Mesenchymal stem cell (in vitro differentiated cells and primary cell): ENCODE measurements at regions not wholly inside any gene's neighbourhood (a gene's known extent, or its start where the extent isn't known, plus 50 kb on each side); places are given as distances from the start of the nearest gene placed in this dataset.

Experiments used
- DNase-seq: peaks from one replicate; pipeline ENCODE4 v3.0.0-alpha.2; 2013
- H2AFZ ChIP-seq: one replicate; pipeline ENCODE4 v1.6.1; 2013; ENCODE audit warnings: low read depth, mild to moderate bottlenecking, control low read depth, inconsistent platforms, low read length, moderate library complexity
- H2AK5ac ChIP-seq: 2 replicates; pipeline ENCODE4 v1.6.1; 2013; ENCODE audit warnings: low read length, moderate library complexity, mild to moderate bottlenecking, inconsistent platforms; ENCODE audit not compliant: severe bottlenecking
- H2BK120ac ChIP-seq: one replicate; pipeline ENCODE4 v1.6.1; 2013; ENCODE audit warnings: low read depth, mild to moderate bottlenecking, inconsistent platforms, low read length, moderate library complexity
- H2BK12ac ChIP-seq, 2 experiments: one replicate each; pipeline ENCODE4 v1.6.1; 2013; ENCODE audit warnings: inconsistent platforms in 2 of 2, low read length in 2 of 2, mild to moderate bottlenecking in 2 of 2, moderate library complexity in 2 of 2, control low read depth in 1 of 2
- H2BK15ac ChIP-seq: one replicate; pipeline ENCODE4 v1.6.1; 2013; ENCODE audit warnings: mild to moderate bottlenecking, low read depth, inconsistent platforms; ENCODE audit not compliant: poor library complexity, severe bottlenecking
- H2BK5ac ChIP-seq: 2 replicates; pipeline ENCODE4 v1.6.1; 2013; ENCODE audit warnings: low read depth, mild to moderate bottlenecking, low read length, control low read depth, inconsistent platforms; ENCODE audit not compliant: poor library complexity, severe bottlenecking
- H3K14ac ChIP-seq, 2 experiments: one replicate each; pipeline ENCODE4 v1.6.1; 2013; ENCODE audit warnings: inconsistent platforms in 2 of 2, low read length in 2 of 2, control low read depth in 1 of 2, mild to moderate bottlenecking in 1 of 2, moderate library complexity in 1 of 2
- H3K18ac ChIP-seq, 2 experiments: one replicate each; pipeline ENCODE4 v1.6.1; 2013; ENCODE audit warnings: inconsistent platforms in 2 of 2, low read length in 2 of 2, control low read depth in 1 of 2, low read depth in 1 of 2, mild to moderate bottlenecking in 1 of 2
- H3K23ac ChIP-seq, 2 experiments: one replicate each; pipeline ENCODE4 v1.6.1; 2013; ENCODE audit warnings: inconsistent platforms in 2 of 2, low read length in 2 of 2, mild to moderate bottlenecking in 2 of 2, moderate library complexity in 2 of 2, control low read depth in 1 of 2
- H3K27ac ChIP-seq: 2 replicates; pipeline ENCODE4 v1.5.1; 2013; ENCODE audit warnings: mild to moderate bottlenecking, moderate library complexity, low read length, control low read depth, inconsistent platforms; ENCODE audit not compliant: poor library complexity, severe bottlenecking
- H3K27me3 ChIP-seq, 2 experiments: 2 replicates each; pipeline versions ENCODE4 v1.6.1 to v1.7.0; 2013; ENCODE audit warnings: low read length in 2 of 2, mild to moderate bottlenecking in 2 of 2, moderate library complexity in 2 of 2, control low read depth in 1 of 2, inconsistent platforms in 1 of 2; ENCODE audit not compliant: control insufficient read depth in 1 of 2, insufficient read depth in 1 of 2
- H3K36me3 ChIP-seq, 2 experiments: 2 replicates each; pipeline versions ENCODE4 v1.6.1 to v1.7.0; 2013; ENCODE audit warnings: low read length in 2 of 2, control low read depth in 1 of 2, inconsistent platforms in 1 of 2, low read depth in 1 of 2, mild to moderate bottlenecking in 1 of 2; ENCODE audit not compliant: insufficient read depth in 2 of 2, control insufficient read depth in 1 of 2
- H3K4ac ChIP-seq, 2 experiments: one replicate each; pipeline ENCODE4 v1.6.1; 2013; ENCODE audit warnings: inconsistent platforms in 2 of 2, low read length in 2 of 2, mild to moderate bottlenecking in 2 of 2, moderate library complexity in 2 of 2, control low read depth in 1 of 2, low read depth in 1 of 2
- H3K4me1 ChIP-seq: 2 replicates; pipeline ENCODE4 v1.6.1; 2013; ENCODE audit warnings: low read depth, low read length, control low read depth; ENCODE audit not compliant: control insufficient read depth, insufficient read depth
- H3K4me2 ChIP-seq: 2 replicates; pipeline ENCODE4 v1.6.1; 2013; ENCODE audit warnings: low read length, mild to moderate bottlenecking, inconsistent platforms; ENCODE audit not compliant: poor library complexity, severe bottlenecking
- H3K4me3 ChIP-seq, 2 experiments: 2 replicates each; pipeline versions ENCODE4 v1.5.1 to v1.7.0; 2013; ENCODE audit warnings: low read length in 2 of 2, mild to moderate bottlenecking in 2 of 2, control low read depth in 1 of 2, low read depth in 1 of 2; ENCODE audit not compliant: insufficient read depth in 1 of 2
- H3K79me1 ChIP-seq: replicated peaks from 2 replicates; pipeline ENCODE4 v1.6.1; 2013; ENCODE audit warnings: mild to moderate bottlenecking, control low read depth, low read length, inconsistent platforms; ENCODE audit not compliant: poor library complexity, severe bottlenecking
- H3K9ac ChIP-seq: 2 replicates; pipeline ENCODE4 v1.7.0; 2013; ENCODE audit warnings: mild to moderate bottlenecking, low read length, moderate library complexity
- H3K9me3 ChIP-seq: 2 replicates; pipeline ENCODE4 v1.7.0; 2013; ENCODE audit warnings: mild to moderate bottlenecking, low read length; ENCODE audit not compliant: control insufficient read depth
- H4K8ac ChIP-seq: one replicate; pipeline ENCODE4 v1.6.1; 2013; ENCODE audit warnings: inconsistent platforms, mild to moderate bottlenecking, low read length, moderate library complexity
- H4K91ac ChIP-seq: one replicate; pipeline ENCODE4 v1.6.1; 2013; ENCODE audit warnings: mild to moderate bottlenecking, low read length, inconsistent platforms
- WGBS: methylation state at CpG from one replicate; pipeline ENCODE4 v1.1.7; 2013; ENCODE audit warnings: mixed read lengths; 5-methylcytosine and 5-hydroxymethylcytosine counted together

- Histone ChIP-seq H3K4ac (no peak overlapping the region), H3K27me3 (no peaks in the 10 kb centered on the region), H2BK5ac (no peak overlapping the region), H3K14ac (no peak overlapping the region), H3K79me1 (no peaks in the 10 kb centered on the region), H3K9me3 (no peaks in the 10 kb centered on the region), H2BK15ac (no peak overlapping the region), H3K4me1 (peaks cover 2% of the 10 kb centered on the region), H3K4me2 (no peak overlapping the region), H3K27ac (no peak overlapping the region), H4K8ac (no peak overlapping the region), H2AFZ (no peak overlapping the region), H2BK12ac (no peak overlapping the region), H3K4me3 (no peak overlapping the region), H3K18ac (no peak overlapping the region), H2AK5ac (no peak overlapping the region), H2BK120ac (no peak overlapping the region), H3K23ac (no peak overlapping the region), H3K9ac (no peak overlapping the region), H4K91ac (no peak overlapping the region), H3K36me3 (no peaks in the 10 kb centered on the region)
- DNase-seq, result no peak
- 90% methylated on average over 2 of the region's 3 CpGs for WGBS
Observed at GRCh38 chr4:107391630-107392028, 328.4 kb downstream of the PAPSS1 start.

- Histone ChIP-seq H3K27me3 (no peaks in the 10 kb centered on the region), H2BK120ac (no peak overlapping the region), H3K4ac (no peak overlapping the region), H3K4me1 (peaks cover 2% of the 10 kb centered on the region), H2AK5ac (no peak overlapping the region), H2BK5ac (no peak overlapping the region), H3K36me3 (no peaks in the 10 kb centered on the region), H3K9ac (no peak overlapping the region), H3K4me3 (no peak overlapping the region), H3K4me2 (no peak overlapping the region), H3K18ac (no peak overlapping the region), H3K23ac (no peak overlapping the region), H4K91ac (no peak overlapping the region), H2AFZ (no peak overlapping the region), H4K8ac (no peak overlapping the region), H2BK15ac (no peak overlapping the region), H3K14ac (no peak overlapping the region), H3K9me3 (no peaks in the 10 kb centered on the region), H3K79me1 (no peaks in the 10 kb centered on the region), H2BK12ac (no peak overlapping the region), H3K27ac (no peak overlapping the region)
- DNase-seq, result no peak
- 100% methylated on average over 2 of the region's 2 CpGs for WGBS
Observed at GRCh38 chr4:107391009-107391629, 328.9 kb downstream of the PAPSS1 start.

- Histone ChIP-seq H3K79me1 (no peaks in the 10 kb centered on the region), H3K27me3 (no peaks in the 10 kb centered on the region), H3K4me1 (peaks cover 2% of the 10 kb centered on the region), H3K23ac (no peak overlapping the region), H2BK120ac (no peak overlapping the region), H3K36me3 (no peaks in the 10 kb centered on the region), H3K9ac (no peak overlapping the region), H3K14ac (no peak overlapping the region), H3K9me3 (no peaks in the 10 kb centered on the region), H3K27ac (no peak overlapping the region), H3K4ac (no peak overlapping the region), H2BK5ac (no peak overlapping the region), H2BK12ac (no peak overlapping the region), H3K18ac (no peak overlapping the region), H3K4me2 (no peak overlapping the region), H2AFZ (no peak overlapping the region), H3K4me3 (no peak overlapping the region), H2BK15ac (no peak overlapping the region), H2AK5ac (no peak overlapping the region), H4K8ac (no peak overlapping the region), H4K91ac (no peak overlapping the region)
- DNase-seq, result no peak
Observed at GRCh38 chr4:107389965-107390364, 330.1 kb downstream of the PAPSS1 start.

- H2BK5ac ChIP-seq, result no peak overlapping the region
- H3K14ac ChIP-seq, result no peak overlapping the region
- H3K27ac ChIP-seq, result no peak overlapping the region
- no peaks in the 10 kb centered on the region for H3K27me3 ChIP-seq
- H3K4me1 ChIP-seq, result peaks cover 2% of the 10 kb centered on the region
- no peak overlapping the region for H3K18ac ChIP-seq
- no peak overlapping the region for H2BK15ac ChIP-seq
- H2BK12ac ChIP-seq, result no peak overlapping the region
- DNase-seq, result no peak
- no peaks in the 10 kb centered on the region for H3K9me3 ChIP-seq
- no peak overlapping the region for H3K4me3 ChIP-seq
- no peak overlapping the region for H2BK120ac ChIP-seq
- no peak overlapping the region for H3K23ac ChIP-seq
- no peak overlapping the region for H3K9ac ChIP-seq
- H3K4me2 ChIP-seq, result no peak overlapping the region
- no peak overlapping the region for H2AK5ac ChIP-seq
- WGBS, result 63% methylated on average over 1 of the region's 3 CpGs
- H3K4ac ChIP-seq, result no peak overlapping the region
- no peaks in the 10 kb centered on the region for H3K36me3 ChIP-seq
- H3K79me1 ChIP-seq, result no peaks in the 10 kb centered on the region
- no peak overlapping the region for H4K8ac ChIP-seq
- H4K91ac ChIP-seq, result no peak overlapping the region
- no peak overlapping the region for H2AFZ ChIP-seq
Observed at GRCh38 chr4:107388736-107389274, 331.2 kb downstream of the PAPSS1 start.
